ENCODE measurements at regions not wholly inside any gene's neighbourhood (a gene's known extent, or its start where the extent isn't known, plus 50 kb on each side); places are given as distances from the start of the nearest gene placed in this dataset.

GRCh38 chr2:16615687-16616615 lies 49.7 kb downstream of the CYRIA start:
- no peak for DNase-seq (ENCODE audit: low read depth, low spot score)

- DNase-seq (ENCODE audit: low read depth, low spot score) = no peak
These were observed 50.4 kb downstream of the CYRIA start for GRCh38 chr2:16615246-16615645.

GRCh38 chr2:16614314-16614860 lies 51.2 kb downstream of the CYRIA start:
- DNase-seq (ENCODE audit: low read depth, low spot score) = no peak

- no peak for DNase-seq (ENCODE audit: low read depth, low spot score)
These were observed 52.1 kb downstream of the CYRIA start for GRCh38 chr2:16613539-16614011.

- DNase-seq (ENCODE audit: low read depth, low spot score) = no peak
These were observed 53.1 kb downstream of the CYRIA start for GRCh38 chr2:16612490-16612889.

GRCh38 chr2:16609786-16610185 lies 55.8 kb downstream of the CYRIA start:
- no peak for DNase-seq (ENCODE audit: low read depth, low spot score)

GRCh38 chr2:16608661-16609643 lies 56.7 kb downstream of the CYRIA start:
- DNase-seq (ENCODE audit: low read depth, low spot score) = peak; percentile 69

GRCh38 chr2:16607301-16607700 lies 58.3 kb downstream of the CYRIA start:
- no peak for DNase-seq (ENCODE audit: low read depth, low spot score)

GRCh38 chr2:16604236-16604635 lies 61.4 kb downstream of the CYRIA start:
- DNase-seq (ENCODE audit: low read depth, low spot score) = no peak

- no peak for DNase-seq (ENCODE audit: low read depth, low spot score)
These were observed 74.2 kb downstream of the CYRIA start for GRCh38 chr2:16591370-16591933.

- DNase-seq (ENCODE audit: low read depth, low spot score) = no peak
These were observed 76.2 kb downstream of the CYRIA start for GRCh38 chr2:16589465-16589864.

GRCh38 chr2:16588565-16588964 lies 77.1 kb downstream of the CYRIA start:
- DNase-seq (ENCODE audit: low read depth, low spot score) = no peak

GRCh38 chr2:16587601-16588000 lies 78.0 kb downstream of the CYRIA start:
- DNase-seq (ENCODE audit: low read depth, low spot score) = no peak

- DNase-seq (ENCODE audit: low read depth, low spot score) = no peak
These were observed 80.7 kb downstream of the CYRIA start for GRCh38 chr2:16584824-16585540.

- no peak for DNase-seq (ENCODE audit: low read depth, low spot score)
These were observed 81.5 kb downstream of the CYRIA start for GRCh38 chr2:16584084-16584483.

GRCh38 chr2:16581241-16581640 lies 84.4 kb downstream of the CYRIA start:
- DNase-seq (ENCODE audit: low read depth, low spot score) = no peak

GRCh38 chr2:16578081-16578480 lies 87.6 kb downstream of the CYRIA start:
- no peak for DNase-seq (ENCODE audit: low read depth, low spot score)

GRCh38 chr2:16570516-16570915 lies 95.1 kb downstream of the CYRIA start:
- no peak for DNase-seq (ENCODE audit: low read depth, low spot score)

GRCh38 chr2:16568998-16569784 lies 96.4 kb downstream of the CYRIA start:
- no peak for DNase-seq (ENCODE audit: low read depth, low spot score)

- DNase-seq (ENCODE audit: low read depth, low spot score) = no peak
These were observed 98.9 kb downstream of the CYRIA start for GRCh38 chr2:16566701-16567100.

Data from activated CD4-positive, CD25-positive, alpha-beta regulatory T cell treated with anti-CD3 and anti-CD28 coated beads, Interleukin-2, amount 50 U/mL, for 16 hours (primary cell).